ENCODE measurements at regions not wholly inside any gene's neighbourhood (a gene's known extent, or its start where the extent isn't known, plus 50 kb on each side); places are given as distances from the start of the nearest gene placed in this dataset.

GRCh38 chr15:94887391-94887790 lies 656.0 kb downstream of the MCTP2 start:
- no peak for TF ChIP-seq CTCF (IDR thresholded peaks at IDR 0.05)
- no peak for TF ChIP-seq POLR2A (IDR thresholded peaks at IDR 0.05)
- Histone ChIP-seq H3K4me3 (no peak overlapping the region), H3K4me1 (no peaks in the 10 kb centered on the region), H3K27ac (no peak overlapping the region), H3K9me3 (no peaks in the 10 kb centered on the region), H3K27me3 (no peaks in the 10 kb centered on the region), H3K36me3 (no peaks in the 10 kb centered on the region)
- no peak for DNase-seq
- intact Hi-C loops (cut with DNase I; ENCODE audit: low total_unique reads), result no loop called here

- H3K4me3 ChIP-seq, result no peak overlapping the region
- H3K9me3 ChIP-seq, result no peaks in the 10 kb centered on the region
- no peak for TF ChIP-seq POLR2A (IDR thresholded peaks at IDR 0.05)
- no peak for TF ChIP-seq CTCF (IDR thresholded peaks at IDR 0.05)
- no peak overlapping the region for H3K27ac ChIP-seq
- H3K27me3 ChIP-seq, result no peaks in the 10 kb centered on the region
- no peak for DNase-seq
- intact Hi-C loops (cut with DNase I; ENCODE audit: low total_unique reads), result no loop called here
- no peaks in the 10 kb centered on the region for H3K36me3 ChIP-seq
- H3K4me1 ChIP-seq, result no peaks in the 10 kb centered on the region
Observed at GRCh38 chr15:94889153-94889552, 657.8 kb downstream of the MCTP2 start.

- TF ChIP-seq POLR2A (IDR thresholded peaks at IDR 0.05), result no peak
- TF ChIP-seq CTCF (IDR thresholded peaks at IDR 0.05), result no peak
- no peaks in the 10 kb centered on the region for H3K36me3 ChIP-seq
- H3K27ac ChIP-seq, result no peak overlapping the region
- no peaks in the 10 kb centered on the region for H3K9me3 ChIP-seq
- intact Hi-C loops (cut with DNase I; ENCODE audit: low total_unique reads), result no loop called here
- no peaks in the 10 kb centered on the region for H3K27me3 ChIP-seq
- DNase-seq, result no peak
- H3K4me1 ChIP-seq, result no peaks in the 10 kb centered on the region
- H3K4me3 ChIP-seq, result no peak overlapping the region
Observed at GRCh38 chr15:94893091-94893490, 661.7 kb downstream of the MCTP2 start.

GRCh38 chr15:94894056-94894455 lies 662.7 kb downstream of the MCTP2 start:
- H3K36me3 ChIP-seq, result no peaks in the 10 kb centered on the region
- H3K27me3 ChIP-seq, result no peaks in the 10 kb centered on the region
- DNase-seq, result no peak

GRCh38 chr15:94909510-94909909 lies 678.1 kb downstream of the MCTP2 start:
- H3K4me1 ChIP-seq, result no peaks in the 10 kb centered on the region
- no peak overlapping the region for H3K4me3 ChIP-seq
- peaks cover 0 to 9% of the 10 kb centered on the region in 2 donors for H3K9me3 ChIP-seq
- intact Hi-C loops (cut with DNase I; ENCODE audit: low total_unique reads), result no loop called here
- TF ChIP-seq CTCF (IDR thresholded peaks at IDR 0.05) (no peak), POLR2A (IDR thresholded peaks at IDR 0.05) (no peak)
- H3K27ac ChIP-seq, result no peak overlapping the region
- no peaks in the 10 kb centered on the region for H3K36me3 ChIP-seq
- H3K27me3 ChIP-seq, result no peaks in the 10 kb centered on the region
- no peak for DNase-seq

More at GRCh38 chr15:94894056-94894455, 662.7 kb downstream of the MCTP2 start:
- Histone ChIP-seq H3K27ac (no peak overlapping the region), H3K9me3 (no peaks in the 10 kb centered on the region), H3K4me3 (no peak overlapping the region), H3K4me1 (no peaks in the 10 kb centered on the region)
- intact Hi-C loops (cut with DNase I; ENCODE audit: low total_unique reads), result no loop called here
- TF ChIP-seq CTCF (IDR thresholded peaks at IDR 0.05) (no peak), POLR2A (IDR thresholded peaks at IDR 0.05) (no peak)

Data from uterus (tissue), 3 donors.